GM23338 (cell line): ENCODE measurements at regions not wholly inside any gene's neighbourhood (a gene's known extent, or its start where the extent isn't known, plus 50 kb on each side); places are given as distances from the start of the nearest gene placed in this dataset.

Experiments
- ATAC-seq: fragments of 200-7000 bp; cut with Tn5 transposase; 3 replicates; pipeline ENCODE4 v1.9.1; 2020
- DNase-seq: peaks from one replicate; pipeline ENCODE4 v3.0.0-alpha.2; 2015; ENCODE audit warnings: low spot score
- H2AFZ ChIP-seq: fragments of 200-600 bp; sonication (generic); 2 replicates; pipeline ENCODE4 v1.8.0; 2016; ENCODE audit warnings: antibody characterized with exemption, mild to moderate bottlenecking, moderate library complexity
- H3F3A ChIP-seq: fragments of 200-600 bp; sonication (generic); replicated peaks from 2 replicates; pipeline ENCODE4 v1.8.0; 2017; ENCODE audit warnings: antibody characterized with exemption, mixed run types, low read depth
- H3K27ac ChIP-seq: fragments of 200-600 bp; sonication (generic); 2 replicates; pipeline ENCODE4 v1.6.1; 2016; ENCODE audit warnings: low read depth
- H3K27me3 ChIP-seq: fragments of 200-600 bp; sonication (generic); 2 replicates; pipeline ENCODE4 v1.8.0; 2016; ENCODE audit warnings: mild to moderate bottlenecking, mixed run types, moderate library complexity; ENCODE audit not compliant: insufficient read depth
- H3K36me3 ChIP-seq: fragments of 200-600 bp; sonication (generic); 2 replicates; pipeline ENCODE4 v1.8.0; 2016; ENCODE audit warnings: mild to moderate bottlenecking; ENCODE audit not compliant: insufficient read depth
- H3K4me1 ChIP-seq: fragments of 200-600 bp; sonication (generic); 2 replicates; pipeline ENCODE4 v1.8.0; 2016; ENCODE audit warnings: mild to moderate bottlenecking, moderate library complexity; ENCODE audit not compliant: insufficient read depth
- H3K4me2 ChIP-seq: fragments of 200-600 bp; sonication (generic); 2 replicates; pipeline ENCODE4 v1.7.1; 2017; ENCODE audit warnings: mixed run types
- H3K4me3 ChIP-seq: fragments of 200-600 bp; sonication (generic); 2 replicates; pipeline ENCODE4 v1.6.1; 2016; ENCODE audit warnings: mixed run types
- H3K79me2 ChIP-seq: fragments of 200-600 bp; sonication (generic); replicated peaks from 2 replicates; pipeline ENCODE4 v1.8.0; 2017; ENCODE audit warnings: mild to moderate bottlenecking; ENCODE audit not compliant: insufficient read depth
- H3K9me2 ChIP-seq: fragments of 200-600 bp; sonication (generic); 2 replicates; pipeline ENCODE4 v1.8.0; 2017; ENCODE audit not compliant: insufficient read depth
- H4K20me1 ChIP-seq: fragments of 200-600 bp; sonication (generic); replicated peaks from 2 replicates; pipeline ENCODE4 v1.8.0; 2017; ENCODE audit warnings: mild to moderate bottlenecking; ENCODE audit not compliant: insufficient read depth
- H3K27ac Mint-ChIP-seq: 2 replicates; pipeline ENCODE4 v1.8.0; 2020; ENCODE audit warnings: inconsistent platforms, mild to moderate bottlenecking, moderate library complexity, mixed read lengths
- H3K27me3 Mint-ChIP-seq: 3 replicates; pipeline ENCODE4 v1.8.0; 2022; ENCODE audit warnings: low read depth, mild to moderate bottlenecking, moderate library complexity, mixed read lengths, inconsistent platforms; ENCODE audit not compliant: insufficient read depth, poor library complexity
- H3K36me3 Mint-ChIP-seq: 3 replicates; pipeline ENCODE4 v1.8.0; 2021; ENCODE audit warnings: low read depth, mild to moderate bottlenecking, inconsistent platforms, moderate library complexity, mixed read lengths
- H3K4me1 Mint-ChIP-seq: 3 replicates; pipeline ENCODE4 v1.8.0; 2020; ENCODE audit warnings: mild to moderate bottlenecking, inconsistent platforms, mixed read lengths
- H3K4me3 Mint-ChIP-seq: 3 replicates; pipeline ENCODE4 v1.8.0; 2021; ENCODE audit warnings: moderate library complexity, mild to moderate bottlenecking, inconsistent platforms, mixed read lengths
- H3K9me3 Mint-ChIP-seq: 3 replicates; pipeline ENCODE4 v1.8.0; 2020; ENCODE audit warnings: moderate library complexity, mild to moderate bottlenecking, inconsistent platforms, mixed read lengths
- CREB1 ChIP-seq: fragments of 250-450 bp; sonication (Bioruptor Pico); IDR thresholded peaks from 2 replicates; pipeline ENCODE4 v1.5.0; 2020; ENCODE audit warnings: low read depth, mild to moderate bottlenecking, moderate library complexity
- CTCF ChIP-seq, 2 experiments: fragments of 200-600 bp in 1 of 2; sonication (generic) in 1 of 2; conservative IDR thresholded peaks; 2 replicates each; pipeline versions ENCODE4 v1.5.1 to v1.6.1; 2016 to 2017; ENCODE audit warnings: antibody characterized with exemption in 2 of 2, low read depth in 2 of 2, mild to moderate bottlenecking in 2 of 2, moderate library complexity in 1 of 2
- ETS1 ChIP-seq: IDR thresholded peaks from 2 replicates; pipeline ENCODE4 v1.6.1; 2016; ENCODE audit warnings: antibody characterized with exemption
- EZH2 ChIP-seq: fragments of 200-600 bp; sonication (generic); IDR thresholded peaks from one replicate; pipeline ENCODE4 v1.8.0; 2017; ENCODE audit warnings: antibody characterized with exemption, mild to moderate bottlenecking, low read depth; ENCODE audit not compliant: unreplicated experiment
- EZH2phosphoT487 ChIP-seq: fragments of 200-600 bp; sonication (generic); IDR thresholded peaks from one replicate; pipeline ENCODE4 v1.8.1; 2018; ENCODE audit warnings: antibody characterized with exemption; ENCODE audit not compliant: unreplicated experiment
- JUNB ChIP-seq: IDR thresholded peaks from one replicate; pipeline ENCODE4 v1.6.1; 2016; ENCODE audit warnings: antibody characterized with exemption; ENCODE audit not compliant: unreplicated experiment
- NANOG ChIP-seq: IDR thresholded peaks from 2 replicates; pipeline ENCODE4 v1.6.1; 2016; ENCODE audit warnings: antibody characterized with exemption, borderline replicate concordance
- POLR2AphosphoS5 ChIP-seq: IDR thresholded peaks from 2 replicates; pipeline ENCODE4 v1.6.1; 2016; ENCODE audit warnings: antibody characterized with exemption, low read depth
- STAT1 ChIP-seq: IDR thresholded peaks from one replicate; pipeline ENCODE4 v1.6.1; 2016; ENCODE audit warnings: antibody characterized with exemption; ENCODE audit not compliant: unreplicated experiment
- ZNF114 ChIP-seq: fragments of 250-450 bp; sonication (Bioruptor Pico); IDR thresholded peaks from 2 replicates; pipeline ENCODE4 v1.5.0; 2020; ENCODE audit warnings: mild to moderate bottlenecking, moderate library complexity
- ZNF331 ChIP-seq: fragments of 250-450 bp; sonication (Bioruptor Pico); IDR thresholded peaks from 2 replicates; pipeline ENCODE4 v1.5.0; 2020; ENCODE audit warnings: low read depth, mild to moderate bottlenecking, moderate library complexity
- TF ChIP-seq, protein P1 (sequence below): fragments of 250-450 bp; sonication (Bioruptor Pico); IDR thresholded peaks from 2 replicates; pipeline ENCODE4 v1.5.0; 2020; ENCODE audit warnings: mild to moderate bottlenecking, moderate library complexity
- TF ChIP-seq, protein P2 (sequence below): IDR thresholded peaks from one replicate; pipeline ENCODE4 v1.6.1; 2018; ENCODE audit warnings: antibody characterized with exemption; ENCODE audit not compliant: unreplicated experiment

GRCh38 chrY:16629146-16629545, 1250.9 kb downstream of the CDY2B start:
- no peak overlapping the region for H2AFZ ChIP-seq
- Mint-ChIP-seq H3K4me1 (no peaks in the 10 kb centered on the region), H3K4me3 (no peak overlapping the region), H3K9me3 (no peaks in the 10 kb centered on the region), H3K36me3 (no peaks in the 10 kb centered on the region), H3K27ac (no peak overlapping the region), H3K27me3 (no peaks in the 10 kb centered on the region)
- no peaks in the 10 kb centered on the region for H3K36me3 ChIP-seq
- no peak overlapping the region for H3K4me3 ChIP-seq
- H3K4me1 ChIP-seq: no peaks in the 10 kb centered on the region
- no peak overlapping the region for H3K27ac ChIP-seq
- TF ChIP-seq CREB1: no peak
- TF ChIP-seq EZH2: no peak
- TF ChIP-seq, protein P1, sequence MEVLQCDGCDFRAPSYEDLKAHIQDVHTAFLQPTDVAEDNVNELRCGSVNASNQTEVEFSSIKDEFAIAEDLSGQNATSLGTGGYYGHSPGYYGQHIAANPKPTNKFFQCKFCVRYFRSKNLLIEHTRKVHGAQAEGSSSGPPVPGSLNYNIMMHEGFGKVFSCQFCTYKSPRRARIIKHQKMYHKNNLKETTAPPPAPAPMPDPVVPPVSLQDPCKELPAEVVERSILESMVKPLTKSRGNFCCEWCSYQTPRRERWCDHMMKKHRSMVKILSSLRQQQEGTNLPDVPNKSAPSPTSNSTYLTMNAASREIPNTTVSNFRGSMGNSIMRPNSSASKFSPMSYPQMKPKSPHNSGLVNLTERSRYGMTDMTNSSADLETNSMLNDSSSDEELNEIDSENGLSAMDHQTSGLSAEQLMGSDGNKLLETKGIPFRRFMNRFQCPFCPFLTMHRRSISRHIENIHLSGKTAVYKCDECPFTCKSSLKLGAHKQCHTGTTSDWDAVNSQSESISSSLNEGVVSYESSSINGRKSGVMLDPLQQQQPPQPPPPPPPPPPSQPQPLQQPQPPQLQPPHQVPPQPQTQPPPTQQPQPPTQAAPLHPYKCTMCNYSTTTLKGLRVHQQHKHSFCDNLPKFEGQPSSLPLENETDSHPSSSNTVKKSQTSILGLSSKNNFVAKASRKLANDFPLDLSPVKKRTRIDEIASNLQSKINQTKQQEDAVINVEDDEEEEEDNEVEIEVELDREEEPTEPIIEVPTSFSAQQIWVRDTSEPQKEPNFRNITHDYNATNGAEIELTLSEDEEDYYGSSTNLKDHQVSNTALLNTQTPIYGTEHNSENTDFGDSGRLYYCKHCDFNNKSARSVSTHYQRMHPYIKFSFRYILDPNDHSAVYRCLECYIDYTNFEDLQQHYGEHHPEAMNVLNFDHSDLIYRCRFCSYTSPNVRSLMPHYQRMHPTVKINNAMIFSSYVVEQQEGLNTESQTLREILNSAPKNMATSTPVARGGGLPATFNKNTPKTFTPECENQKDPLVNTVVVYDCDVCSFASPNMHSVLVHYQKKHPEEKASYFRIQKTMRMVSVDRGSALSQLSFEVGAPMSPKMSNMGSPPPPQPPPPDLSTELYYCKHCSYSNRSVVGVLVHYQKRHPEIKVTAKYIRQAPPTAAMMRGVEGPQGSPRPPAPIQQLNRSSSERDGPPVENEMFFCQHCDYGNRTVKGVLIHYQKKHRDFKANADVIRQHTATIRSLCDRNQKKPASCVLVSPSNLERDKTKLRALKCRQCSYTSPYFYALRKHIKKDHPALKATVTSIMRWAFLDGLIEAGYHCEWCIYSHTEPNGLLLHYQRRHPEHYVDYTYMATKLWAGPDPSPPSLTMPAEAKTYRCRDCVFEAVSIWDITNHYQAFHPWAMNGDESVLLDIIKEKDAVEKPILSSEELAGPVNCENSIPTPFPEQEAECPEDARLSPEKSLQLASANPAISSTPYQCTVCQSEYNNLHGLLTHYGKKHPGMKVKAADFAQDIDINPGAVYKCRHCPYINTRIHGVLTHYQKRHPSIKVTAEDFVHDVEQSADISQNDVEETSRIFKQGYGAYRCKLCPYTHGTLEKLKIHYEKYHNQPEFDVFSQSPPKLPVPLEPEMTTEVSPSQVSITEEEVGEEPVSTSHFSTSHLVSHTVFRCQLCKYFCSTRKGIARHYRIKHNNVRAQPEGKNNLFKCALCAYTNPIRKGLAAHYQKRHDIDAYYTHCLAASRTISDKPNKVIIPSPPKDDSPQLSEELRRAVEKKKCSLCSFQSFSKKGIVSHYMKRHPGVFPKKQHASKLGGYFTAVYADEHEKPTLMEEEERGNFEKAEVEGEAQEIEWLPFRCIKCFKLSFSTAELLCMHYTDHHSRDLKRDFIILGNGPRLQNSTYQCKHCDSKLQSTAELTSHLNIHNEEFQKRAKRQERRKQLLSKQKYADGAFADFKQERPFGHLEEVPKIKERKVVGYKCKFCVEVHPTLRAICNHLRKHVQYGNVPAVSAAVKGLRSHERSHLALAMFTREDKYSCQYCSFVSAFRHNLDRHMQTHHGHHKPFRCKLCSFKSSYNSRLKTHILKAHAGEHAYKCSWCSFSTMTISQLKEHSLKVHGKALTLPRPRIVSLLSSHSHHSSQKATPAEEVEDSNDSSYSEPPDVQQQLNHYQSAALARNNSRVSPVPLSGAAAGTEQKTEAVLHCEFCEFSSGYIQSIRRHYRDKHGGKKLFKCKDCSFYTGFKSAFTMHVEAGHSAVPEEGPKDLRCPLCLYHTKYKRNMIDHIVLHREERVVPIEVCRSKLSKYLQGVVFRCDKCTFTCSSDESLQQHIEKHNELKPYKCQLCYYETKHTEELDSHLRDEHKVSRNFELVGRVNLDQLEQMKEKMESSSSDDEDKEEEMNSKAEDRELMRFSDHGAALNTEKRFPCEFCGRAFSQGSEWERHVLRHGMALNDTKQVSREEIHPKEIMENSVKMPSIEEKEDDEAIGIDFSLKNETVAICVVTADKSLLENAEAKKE (CRISPR knock-in tag): no peak
- TF ChIP-seq JUNB: no peak
- no peak for TF ChIP-seq EZH2phosphoT487
- TF ChIP-seq, protein P2, sequence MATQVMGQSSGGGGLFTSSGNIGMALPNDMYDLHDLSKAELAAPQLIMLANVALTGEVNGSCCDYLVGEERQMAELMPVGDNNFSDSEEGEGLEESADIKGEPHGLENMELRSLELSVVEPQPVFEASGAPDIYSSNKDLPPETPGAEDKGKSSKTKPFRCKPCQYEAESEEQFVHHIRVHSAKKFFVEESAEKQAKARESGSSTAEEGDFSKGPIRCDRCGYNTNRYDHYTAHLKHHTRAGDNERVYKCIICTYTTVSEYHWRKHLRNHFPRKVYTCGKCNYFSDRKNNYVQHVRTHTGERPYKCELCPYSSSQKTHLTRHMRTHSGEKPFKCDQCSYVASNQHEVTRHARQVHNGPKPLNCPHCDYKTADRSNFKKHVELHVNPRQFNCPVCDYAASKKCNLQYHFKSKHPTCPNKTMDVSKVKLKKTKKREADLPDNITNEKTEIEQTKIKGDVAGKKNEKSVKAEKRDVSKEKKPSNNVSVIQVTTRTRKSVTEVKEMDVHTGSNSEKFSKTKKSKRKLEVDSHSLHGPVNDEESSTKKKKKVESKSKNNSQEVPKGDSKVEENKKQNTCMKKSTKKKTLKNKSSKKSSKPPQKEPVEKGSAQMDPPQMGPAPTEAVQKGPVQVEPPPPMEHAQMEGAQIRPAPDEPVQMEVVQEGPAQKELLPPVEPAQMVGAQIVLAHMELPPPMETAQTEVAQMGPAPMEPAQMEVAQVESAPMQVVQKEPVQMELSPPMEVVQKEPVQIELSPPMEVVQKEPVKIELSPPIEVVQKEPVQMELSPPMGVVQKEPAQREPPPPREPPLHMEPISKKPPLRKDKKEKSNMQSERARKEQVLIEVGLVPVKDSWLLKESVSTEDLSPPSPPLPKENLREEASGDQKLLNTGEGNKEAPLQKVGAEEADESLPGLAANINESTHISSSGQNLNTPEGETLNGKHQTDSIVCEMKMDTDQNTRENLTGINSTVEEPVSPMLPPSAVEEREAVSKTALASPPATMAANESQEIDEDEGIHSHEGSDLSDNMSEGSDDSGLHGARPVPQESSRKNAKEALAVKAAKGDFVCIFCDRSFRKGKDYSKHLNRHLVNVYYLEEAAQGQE: no peak
- no peak for TF ChIP-seq ETS1
- TF ChIP-seq ZNF331 (CRISPR knock-in tag): no peak
- TF ChIP-seq POLR2AphosphoS5: no peak
- TF ChIP-seq CTCF (conservative IDR thresholded peaks at IDR 0.05; ENCODE audit: low read depth in 2 of 2): no peak
- TF ChIP-seq ZNF114 (CRISPR knock-in tag): no peak
- TF ChIP-seq NANOG: no peak
- no peak for TF ChIP-seq STAT1
- H3F3A ChIP-seq: no peaks in the 10 kb centered on the region
- H3K9me2 ChIP-seq: no peaks in the 10 kb centered on the region
- H3K27me3 ChIP-seq: no peaks in the 10 kb centered on the region
- H3K4me2 ChIP-seq: no peak overlapping the region
- H4K20me1 ChIP-seq: no peaks in the 10 kb centered on the region
- DNase-seq: no peak
- no peaks in the 10 kb centered on the region for H3K79me2 ChIP-seq
- no peak for ATAC-seq
